SK-N-SH (cell line): ENCODE measurements at regions not wholly inside any gene's neighbourhood (a gene's known extent, or its start where the extent isn't known, plus 50 kb on each side); places are given as distances from the start of the nearest gene placed in this dataset.
"Not testable (repeated sequence)": the region's sequence is repeated elsewhere in the genome, so short reads cannot be mapped to it uniquely, and the experiment has no call there.

ENCODE experiments used
- CTCF ChIA-PET: fragments of 300-600, 350-600 bp; formaldehyde crosslinking; extraction: SDS; loops from one replicate; lab custom pipeline; 2021; lab: Yijun Ruan, JAX
- POLR2A ChIA-PET: fragments of 350-600 bp; sonication (Branson Sonifier 250); formaldehyde crosslinking; extraction: SDS; loops from one replicate; lab custom pipeline; 2020; ENCODE audit warnings: antibody characterized with exemption, inconsistent platforms; lab: Yijun Ruan, JAX
- DNase-seq: peaks from one replicate; pipeline ENCODE4 v3.0.0; 2012
- H2AFZ ChIP-seq: fragments of 200-600 bp; sonication (generic); 2 replicates; pipeline ENCODE4 v1.8.1; 2016; ENCODE audit warnings: antibody characterized with exemption, mild to moderate bottlenecking, low read depth
- H3F3A ChIP-seq: fragments of 200-600 bp; sonication (generic); replicated peaks from 2 replicates; pipeline ENCODE3; 2016; ENCODE audit warnings: antibody characterized with exemption, mild to moderate bottlenecking; ENCODE audit not compliant: insufficient read depth
- H3K27ac ChIP-seq, 2 experiments: fragments of 200-500 bp in 1 of 2; fragments of 200-600 bp in 1 of 2; sonication (Bioruptor generic) in 1 of 2; sonication (generic), shearing (Covaris generic) in 1 of 2; 2 replicates each; pipeline versions ENCODE4 v1.5.1 to v1.6.1; 2014 to 2016; ENCODE audit warnings: low read depth in 2 of 2, inconsistent platforms in 1 of 2, low read length in 1 of 2, mild to moderate bottlenecking in 1 of 2, mixed read lengths in 1 of 2
- H3K27me3 ChIP-seq: fragments of 200-600 bp; sonication (generic), shearing (Covaris generic); 2 replicates; pipeline ENCODE4 v1.6.1; 2016; ENCODE audit warnings: mixed run types; ENCODE audit not compliant: insufficient read depth
- H3K36me3 ChIP-seq, 2 experiments: fragments of 200-500 bp in 1 of 2; fragments of 200-600 bp in 1 of 2; sonication (Bioruptor generic) in 1 of 2; sonication (generic) in 1 of 2; replicated peaks in 1 of 2; 2 replicates each; pipeline versions ENCODE3 to v1.5.1; 2014 to 2016; ENCODE audit warnings: low read length in 1 of 2, mild to moderate bottlenecking in 1 of 2; ENCODE audit not compliant: insufficient read depth in 2 of 2, control insufficient read depth in 1 of 2
- H3K4me1 ChIP-seq, 2 experiments: fragments of 200-500 bp in 1 of 2; fragments of 200-600 bp in 1 of 2; sonication (Bioruptor generic) in 1 of 2; sonication (generic), shearing (Covaris generic) in 1 of 2; 2 replicates each; pipeline versions ENCODE4 v1.5.1 to v1.6.1; 2014 to 2016; ENCODE audit warnings: low read depth in 1 of 2, low read length in 1 of 2, mixed run types in 1 of 2; ENCODE audit not compliant: insufficient read depth in 2 of 2, control insufficient read depth in 1 of 2
- H3K4me2 ChIP-seq: fragments of 200-600 bp; sonication (generic), shearing (Covaris generic); 2 replicates; pipeline ENCODE4 v1.6.1; 2017; ENCODE audit warnings: mixed run types
- H3K4me3 ChIP-seq, 2 experiments: fragments of 200-500 bp in 1 of 2; fragments of 200-600 bp in 1 of 2; sonication (Bioruptor generic) in 1 of 2; sonication (generic), shearing (Covaris generic) in 1 of 2; 2 replicates each; pipeline versions ENCODE4 v1.5.1 to v1.8.1; 2014 to 2016; ENCODE audit warnings: low read depth in 2 of 2, inconsistent platforms in 1 of 2, low read length in 1 of 2, mild to moderate bottlenecking in 1 of 2, mixed read lengths in 1 of 2, moderate library complexity in 1 of 2
- H3K79me2 ChIP-seq: fragments of 200-600 bp; sonication (generic); 2 replicates; pipeline ENCODE4 v1.8.1; 2017; ENCODE audit warnings: mild to moderate bottlenecking; ENCODE audit not compliant: insufficient read depth
- H3K9ac ChIP-seq: fragments of 200-600 bp; sonication (generic); 2 replicates; pipeline ENCODE4 v1.6.1; 2017; ENCODE audit warnings: mixed run types
- H3K9me2 ChIP-seq: fragments of 200-600 bp; sonication (generic); 2 replicates; pipeline ENCODE4 v1.6.1; 2017; ENCODE audit warnings: mixed run types
- H3K9me3 ChIP-seq: fragments of 200-600 bp; sonication (generic); 2 replicates; pipeline ENCODE4 v1.6.1; 2017; ENCODE audit warnings: mixed run types, mild to moderate bottlenecking, moderate library complexity
- H4K20me1 ChIP-seq: fragments of 200-600 bp; sonication (generic); 2 replicates; pipeline ENCODE4 v1.6.1; 2017; ENCODE audit warnings: mild to moderate bottlenecking, mixed run types; ENCODE audit not compliant: insufficient read depth
- WGBS: methylation state at CpG from one replicate; pipeline ENCODE4 v1.1.6; 2017; ENCODE audit warnings: low lambda C conversion rate; 5-methylcytosine and 5-hydroxymethylcytosine counted together

DNA sequence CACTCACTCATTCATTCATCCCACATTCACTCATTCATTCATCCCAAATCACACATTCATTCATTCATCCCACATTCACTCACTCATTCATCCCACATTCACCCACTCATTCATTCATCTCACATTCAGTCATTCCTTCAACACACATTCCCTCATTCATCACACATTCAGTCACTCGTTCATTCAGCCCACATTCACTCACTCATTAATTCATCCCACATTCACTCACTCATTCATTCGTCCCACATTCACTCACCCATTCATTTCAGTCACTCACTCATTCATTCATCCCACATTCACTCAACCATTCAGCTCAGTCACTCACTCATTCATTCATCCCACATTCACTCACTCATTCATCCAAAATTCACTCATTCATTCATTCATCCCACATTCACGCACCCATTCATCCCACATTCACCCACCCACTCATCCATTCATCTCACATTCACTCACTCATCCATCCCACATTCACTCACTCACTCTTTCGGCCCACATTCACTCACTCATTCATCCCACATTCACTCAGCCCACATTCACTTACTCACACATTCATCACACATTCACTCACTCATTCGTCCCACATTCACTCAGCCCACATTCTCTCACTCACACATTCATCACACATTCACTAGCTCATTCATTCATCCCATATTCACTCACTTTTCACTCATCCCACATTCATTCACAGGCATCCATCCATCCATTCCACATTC lies 5469.9 kb upstream of the TPTE start:
- H3K9me3 ChIP-seq, H4K20me1 ChIP-seq, H3K9me2 ChIP-seq, H3K4me2 ChIP-seq, H3K79me2 ChIP-seq, POLR2A ChIA-PET, H3K27ac ChIP-seq, H3K4me3 ChIP-seq, DNase-seq, H2AFZ ChIP-seq, CTCF ChIA-PET, H3K9ac ChIP-seq, H3K4me1 ChIP-seq, H3K36me3 ChIP-seq, H3F3A ChIP-seq, H3K27me3 ChIP-seq: not testable (repeated sequence)
- WGBS, result 87% methylated on average over 5 of the region's 5 CpGs

DNA sequence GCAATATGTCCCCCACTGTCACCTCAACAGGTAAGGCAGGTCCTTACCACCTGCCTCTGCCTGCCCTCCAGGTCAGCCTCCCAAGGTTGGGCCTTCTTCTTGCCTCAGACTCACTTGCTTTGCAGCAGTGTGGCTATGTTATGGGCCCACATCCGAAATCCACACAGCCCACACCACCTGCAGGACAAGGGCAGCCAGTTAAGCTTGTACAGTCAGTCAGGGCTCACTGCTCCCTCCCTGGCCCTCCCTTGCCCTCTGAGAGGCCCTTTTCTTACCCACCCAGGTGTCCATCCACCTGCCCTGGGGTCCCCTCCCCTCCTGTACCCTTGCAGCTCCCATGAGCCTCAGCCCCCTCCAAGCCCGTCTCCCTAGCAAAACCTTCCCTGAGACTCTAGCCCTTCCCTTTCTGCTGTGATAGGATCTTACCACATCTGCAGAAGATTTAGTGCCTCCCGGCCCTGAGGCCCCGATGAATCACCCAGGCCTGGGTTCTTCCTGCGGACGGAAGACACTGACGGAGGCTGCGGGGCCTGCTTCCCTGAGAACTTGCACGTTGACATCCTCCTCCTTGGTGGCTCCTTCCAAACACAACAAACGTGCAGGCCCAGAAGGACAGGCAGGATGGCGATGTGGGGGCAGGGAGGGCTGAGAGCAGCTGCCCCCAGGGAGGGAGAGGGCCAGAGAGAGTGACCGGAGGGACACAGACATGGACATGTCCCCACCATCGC lies 5466.2 kb upstream of the TPTE start:
- CTCF ChIA-PET, H3F3A ChIP-seq, H3K4me1 ChIP-seq, H3K9ac ChIP-seq, POLR2A ChIA-PET, H2AFZ ChIP-seq, H3K79me2 ChIP-seq, H4K20me1 ChIP-seq, DNase-seq, H3K9me2 ChIP-seq, H3K36me3 ChIP-seq, H3K9me3 ChIP-seq, H3K27ac ChIP-seq, H3K27me3 ChIP-seq, H3K4me2 ChIP-seq, H3K4me3 ChIP-seq: not testable (repeated sequence)
- no CpG with 5 or more reads among the region's 13 CpGs for WGBS

DNA sequence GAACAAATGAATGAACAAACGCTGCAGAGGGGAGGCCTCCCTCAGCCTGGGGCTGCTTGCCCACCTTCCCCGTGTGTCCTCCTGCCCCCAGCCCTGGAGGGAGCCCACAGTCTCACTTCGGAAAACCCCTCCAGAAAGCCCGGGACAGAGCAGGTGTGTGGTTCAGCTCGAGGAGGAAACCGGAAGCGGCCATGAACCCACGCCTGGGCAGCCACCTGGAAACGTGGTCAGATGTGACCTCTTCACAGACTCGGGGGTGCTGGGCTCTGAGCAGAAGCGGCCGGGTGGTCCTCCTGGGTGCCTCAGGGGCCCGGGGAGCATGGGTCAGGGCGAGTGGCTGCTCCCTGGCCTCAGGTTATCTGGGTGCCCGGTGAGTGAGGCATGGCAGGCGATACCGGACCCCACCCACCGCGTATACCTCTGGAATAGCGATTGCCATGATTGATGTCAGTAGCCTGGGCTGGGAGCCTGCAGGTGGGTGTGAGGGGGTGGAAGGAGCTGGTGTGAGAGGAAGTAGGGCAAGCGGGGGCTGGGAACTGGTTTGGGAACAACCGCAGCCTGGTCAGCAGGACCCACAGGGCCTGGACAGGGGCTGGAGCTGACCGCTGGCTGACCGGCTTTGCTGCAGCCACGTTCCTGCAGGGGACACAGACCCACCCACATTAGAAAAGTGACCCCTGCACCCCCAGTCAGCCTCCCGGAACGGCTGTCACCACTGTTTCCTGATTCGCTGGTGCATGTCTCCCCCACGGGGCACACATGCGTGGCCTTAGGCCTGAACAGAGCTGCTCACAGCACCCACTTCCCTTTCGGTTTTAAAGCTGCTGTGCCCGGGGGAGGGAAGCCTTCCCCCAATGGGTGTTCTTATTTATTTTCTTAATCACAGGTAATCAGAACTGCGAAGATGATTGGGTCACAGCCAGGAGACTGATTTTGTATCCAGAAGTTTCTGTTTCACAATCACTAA lies 5465.1 kb upstream of the TPTE start:
- POLR2A ChIA-PET, H4K20me1 ChIP-seq, H3K4me1 ChIP-seq, H3K27ac ChIP-seq, H3K79me2 ChIP-seq, H3F3A ChIP-seq, H2AFZ ChIP-seq, H3K9me2 ChIP-seq, H3K4me2 ChIP-seq, DNase-seq, H3K9me3 ChIP-seq, H3K9ac ChIP-seq, H3K36me3 ChIP-seq, H3K27me3 ChIP-seq, CTCF ChIA-PET, H3K4me3 ChIP-seq: not testable (repeated sequence)
- no CpG with 5 or more reads among the region's 33 CpGs for WGBS

DNA sequence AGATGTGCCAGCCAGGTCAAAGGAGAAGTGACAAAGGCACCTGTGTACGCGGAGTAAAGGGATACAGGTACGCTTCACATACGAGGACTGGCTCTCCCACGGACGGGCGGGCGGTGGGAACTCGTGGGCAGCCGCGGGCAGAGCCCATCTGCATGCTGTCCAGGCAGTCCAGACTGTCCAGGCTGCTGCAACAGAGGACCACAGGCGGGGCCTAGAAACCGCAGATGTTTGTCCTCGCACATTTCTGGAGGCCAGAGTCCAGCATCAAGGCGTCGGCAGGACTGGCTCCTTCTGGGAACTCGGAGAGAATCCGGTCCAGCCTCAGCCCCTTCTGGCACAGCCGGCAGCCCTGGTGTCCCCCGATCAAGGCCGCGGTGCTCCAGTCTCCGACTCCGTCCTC lies 5464.3 kb upstream of the TPTE start:
- H3K9me2 ChIP-seq, H3K4me1 ChIP-seq, H3K27ac ChIP-seq, H2AFZ ChIP-seq, H3K27me3 ChIP-seq, H3F3A ChIP-seq, H3K9ac ChIP-seq, POLR2A ChIA-PET, H3K4me3 ChIP-seq, H3K36me3 ChIP-seq, H3K9me3 ChIP-seq, H3K79me2 ChIP-seq, DNase-seq, H4K20me1 ChIP-seq, CTCF ChIA-PET, H3K4me2 ChIP-seq: not testable (repeated sequence)
- no CpG with 5 or more reads among the region's 24 CpGs for WGBS

DNA sequence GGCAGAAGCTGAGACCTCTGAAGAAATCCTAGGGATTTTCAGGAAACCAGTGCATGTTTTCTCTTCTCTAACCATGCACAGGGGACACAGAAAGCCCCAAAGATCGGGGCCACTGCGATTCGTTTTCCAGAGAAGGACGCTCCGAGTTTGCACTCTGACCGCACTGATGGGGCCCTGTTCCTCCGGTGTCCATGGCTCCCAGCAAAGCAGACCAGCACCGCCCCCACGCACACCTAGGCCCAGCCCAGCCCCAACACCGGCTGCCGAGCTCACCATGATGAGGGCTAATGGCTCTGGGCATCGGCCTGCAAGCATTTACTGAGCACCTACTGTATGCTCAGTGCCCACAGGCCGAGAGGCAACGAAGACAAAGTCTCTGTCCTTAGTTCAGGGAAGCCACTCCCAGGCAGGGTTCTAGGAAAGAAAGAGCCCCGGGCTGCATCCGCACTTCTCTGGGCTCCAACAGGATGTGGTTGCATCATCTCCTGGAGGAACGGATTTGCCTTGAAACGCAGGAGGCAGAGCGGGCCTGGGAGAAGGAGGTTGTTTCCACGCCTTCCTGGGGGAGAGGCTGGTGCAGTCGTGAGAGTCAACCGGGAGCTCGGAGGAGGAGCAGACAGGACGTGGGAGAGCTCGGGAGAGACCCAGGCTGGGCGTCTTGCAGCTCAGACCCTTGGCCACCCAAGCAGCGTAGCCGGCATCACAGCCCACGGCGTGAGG lies 5460.9 kb upstream of the TPTE start:
- POLR2A ChIA-PET, H3K4me3 ChIP-seq, H3F3A ChIP-seq, CTCF ChIA-PET, H3K9ac ChIP-seq, H3K9me3 ChIP-seq, H3K9me2 ChIP-seq, H4K20me1 ChIP-seq, H2AFZ ChIP-seq, H3K27ac ChIP-seq, H3K4me2 ChIP-seq, H3K36me3 ChIP-seq, H3K79me2 ChIP-seq, H3K27me3 ChIP-seq, DNase-seq, H3K4me1 ChIP-seq: not testable (repeated sequence)
- no CpG with 5 or more reads among the region's 30 CpGs for WGBS
